ENCODE measurements at regions not wholly inside any gene's neighbourhood (a gene's known extent, or its start where the extent isn't known, plus 50 kb on each side); places are given as distances from the start of the nearest gene placed in this dataset.

DNA sequence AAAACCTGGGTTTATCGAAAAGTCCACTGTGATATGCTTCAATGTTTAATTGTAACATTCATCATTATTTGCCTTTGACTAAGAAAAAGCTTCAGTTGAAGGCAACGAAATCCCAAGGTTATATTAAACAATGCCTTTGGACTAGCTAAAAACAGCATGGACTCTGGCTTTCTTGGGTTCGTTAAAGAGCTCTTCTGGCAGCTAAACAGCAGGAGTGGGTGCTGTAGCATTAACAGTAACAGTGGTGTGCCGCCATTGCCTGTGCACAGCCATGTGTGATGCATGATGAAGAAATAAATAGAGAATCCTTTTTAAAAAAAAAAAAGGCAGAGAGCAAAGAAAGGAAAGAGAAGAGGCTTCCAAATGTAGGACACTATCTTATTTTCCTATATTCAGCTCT, 406.6 kb upstream of the FAT3 start:
- Histone ChIP-seq H3K9me3 (ENCODE audit: control insufficient read depth, insufficient read depth, low read length) (0 out of 2 replicates have a peak, but pooled peaks cover 2% of the 10 kb centered on the region), H2AFZ (replicated peaks; ENCODE audit: low read length, poor library complexity) (no peak overlapping the region), H3K14ac (replicated peaks; ENCODE audit: low read depth, low read length) (no peak overlapping the region), H3K9me1 (ENCODE audit: insufficient read depth, low read length) (no peaks in the 10 kb centered on the region), H3K79me1 (ENCODE audit: low read depth in 1 of 2, low read length in 2 of 2) (no peaks in the 10 kb centered on the region), H2AK5ac (ENCODE audit: low read depth, low read length) (no peak overlapping the region), H2BK15ac (ENCODE audit: low read depth, low read length) (no peak overlapping the region), H3K4me2 (ENCODE audit: low read depth, low read length) (no peak overlapping the region), H3K27ac (ENCODE audit: insufficient read depth, low read length) (no peak overlapping the region), H4K8ac (ENCODE audit: low read depth in 2 of 2, low read length in 2 of 2) (no peak overlapping the region), H4K91ac (ENCODE audit: insufficient read depth, low read depth, low read length) (no peak overlapping the region), H2AK9ac (replicated peaks; ENCODE audit: low read depth, low read length, poor library complexity) (no peak overlapping the region), H3K4me1 (ENCODE audit: control insufficient read depth, insufficient read depth, low read length) (no peaks in the 10 kb centered on the region), H3K27me3 (ENCODE audit: control insufficient read depth, insufficient read depth, low read length) (no peaks in the 10 kb centered on the region), H3K18ac (ENCODE audit: low read depth, low read length) (no peak overlapping the region), H2BK20ac (ENCODE audit: low read depth, low read length) (no peak overlapping the region), H3K36me3 (ENCODE audit: control insufficient read depth, insufficient read depth, low read length) (no peaks in the 10 kb centered on the region), H2BK120ac (ENCODE audit: low read depth, low read length) (no peak overlapping the region), H3K4ac (ENCODE audit: low read depth, low read length) (no peak overlapping the region), H3K4me3 (ENCODE audit: insufficient read depth, low read depth, low read length) (no peak overlapping the region), H3K9ac (ENCODE audit: low read depth, low read length) (no peak overlapping the region), H4K5ac (ENCODE audit: low read depth, low read length) (no peak overlapping the region), H3K56ac (ENCODE audit: extremely low read depth, insufficient read depth, low read length) (no peak overlapping the region), H3K23ac (ENCODE audit: low read depth, low read length) (no peak overlapping the region), H2BK5ac (ENCODE audit: low read depth, low read length, poor library complexity, severe bottlenecking) (no peak overlapping the region), H4K20me1 (ENCODE audit: insufficient read depth, low read length) (no peaks in the 10 kb centered on the region)
- POLR2A ChIA-PET (ENCODE audit: unreplicated experiment), result no interaction called here
- BruUV-seq (replicated peaks), result no TSS peak
- ATAC-seq (ENCODE audit: low read depth) (no peak), DNase-seq (no peak)
- dilution Hi-C loops (cut with HindIII; ENCODE audit: low sequenced_read_pairs, unreplicated experiment), result no loop called here
- no CpG with 5 or more reads among the region's 4 CpGs for WGBS, 2 experiments (ENCODE audit: extremely low coverage in 2 of 2, insufficient read length in 1 of 2)
- intact Hi-C loops (cut with micrococcal nuclease), result no loop called here
- in situ Hi-C loops (cut with MboI; ENCODE audit: low sequenced_read_pairs), result no loop called here
- no peak for TF ChIP-seq ELK1 (IDR thresholded peaks at IDR 0.05; ENCODE audit: borderline replicate concordance, low read depth, low read length)
- no peak for TF ChIP-seq CHD1 (IDR thresholded peaks at IDR 0.05; ENCODE audit: low read depth, low read length)
- no peak for TF ChIP-seq MAFK (IDR thresholded peaks at IDR 0.05; ENCODE audit: low read depth, low read length)
- TF ChIP-seq CTCF (conservative IDR thresholded peaks at IDR 0.05; ENCODE audit: low read depth, low read length), result no peak
- no peak for TF ChIP-seq MAZ (IDR thresholded peaks at IDR 0.05; ENCODE audit: borderline replicate concordance, low read depth, low read length)
- TF ChIP-seq SMC3 (IDR thresholded peaks at IDR 0.05; ENCODE audit: low read depth, low read length), result no peak
- no peak for TF ChIP-seq FOS (IDR thresholded peaks at IDR 0.05; ENCODE audit: low read depth, low read length)
- no peak for TF ChIP-seq RAD21 (IDR thresholded peaks at IDR 0.05; ENCODE audit: low read length)
- no peak for TF ChIP-seq CEBPB (IDR thresholded peaks at IDR 0.05; ENCODE audit: low read depth, low read length)
- no peak for TF ChIP-seq POLR2A (IDR thresholded peaks at IDR 0.05; ENCODE audit: low read depth, low read length)
- CTCF ChIA-PET, result no interaction called here

All from IMR-90 (cell line).